Peyer's patch (tissue), 4 donors: ENCODE measurements at regions not wholly inside any gene's neighbourhood (a gene's known extent, or its start where the extent isn't known, plus 50 kb on each side); places are given as distances from the start of the nearest gene placed in this dataset.

Source experiments
- DNase-seq, 3 donors: peaks; one replicate each; pipeline ENCODE4 v3.0.0-alpha.2; 2017 to 2019
- H3K27ac ChIP-seq, 4 donors: fragments of 200-600 bp; sonication (generic); one replicate each; pipeline ENCODE4 v1.5.1; 2016 to 2019
- H3K27me3 ChIP-seq, 2 donors: fragments of 200-600 bp; sonication (generic); one replicate each; pipeline ENCODE4 v1.5.1; 2019
- H3K36me3 ChIP-seq, 3 donors: fragments of 200-600 bp; sonication (generic); one replicate each; pipeline ENCODE4 v1.5.1; 2016 to 2019
- H3K4me1 ChIP-seq, 4 donors: fragments of 200-600 bp; sonication (generic); one replicate each; pipeline ENCODE4 v1.5.1; 2016 to 2019
- H3K4me3 ChIP-seq, 4 donors: fragments of 200-600 bp; sonication (generic); 1 replicate in 3 of 4; 2 replicates in 1 of 4; pipeline ENCODE4 v1.5.1; 2016 to 2019; ENCODE audit warnings: mild to moderate bottlenecking in 1 of 4
- H3K9me3 ChIP-seq, 4 donors: fragments of 200-600 bp; sonication (generic); one replicate each; pipeline ENCODE4 v1.5.1; 2016 to 2019; ENCODE audit warnings: mild to moderate bottlenecking in 1 of 4
- POLR2A ChIP-seq, 2 donors: fragments of 450-650 bp; IDR thresholded peaks; one replicate each; pipeline ENCODE4 v1.5.1; 2017; ENCODE audit warnings: antibody characterized with exemption in 2 of 2, mild to moderate bottlenecking in 2 of 2, moderate library complexity in 2 of 2
- TF ChIP-seq, protein P1 (sequence below), 6 experiments: fragments of 450-650 bp in 4 of 6; fragments of 200-600 bp in 2 of 6; sonication (generic) in 1 of 6; IDR thresholded peaks; one replicate each; pipeline ENCODE4 v1.5.1; 2017 to 2019; ENCODE audit warnings: antibody characterized with exemption in 6 of 6, mild to moderate bottlenecking in 3 of 6, moderate library complexity in 1 of 6

- Histone ChIP-seq H3K27me3 (no peaks in the 10 kb centered on the region), H3K4me1 (no peaks in the 10 kb centered on the region), H3K9me3 (peaks cover 0 to 8% (median 0%) of the 10 kb centered on the region in 4 donors), H3K4me3 (no peak overlapping the region), H3K27ac (no peak overlapping the region), H3K36me3 (no peaks in the 10 kb centered on the region)
- no peak for TF ChIP-seq POLR2A (IDR thresholded peaks at IDR 0.05)
- TF ChIP-seq, protein P1, sequence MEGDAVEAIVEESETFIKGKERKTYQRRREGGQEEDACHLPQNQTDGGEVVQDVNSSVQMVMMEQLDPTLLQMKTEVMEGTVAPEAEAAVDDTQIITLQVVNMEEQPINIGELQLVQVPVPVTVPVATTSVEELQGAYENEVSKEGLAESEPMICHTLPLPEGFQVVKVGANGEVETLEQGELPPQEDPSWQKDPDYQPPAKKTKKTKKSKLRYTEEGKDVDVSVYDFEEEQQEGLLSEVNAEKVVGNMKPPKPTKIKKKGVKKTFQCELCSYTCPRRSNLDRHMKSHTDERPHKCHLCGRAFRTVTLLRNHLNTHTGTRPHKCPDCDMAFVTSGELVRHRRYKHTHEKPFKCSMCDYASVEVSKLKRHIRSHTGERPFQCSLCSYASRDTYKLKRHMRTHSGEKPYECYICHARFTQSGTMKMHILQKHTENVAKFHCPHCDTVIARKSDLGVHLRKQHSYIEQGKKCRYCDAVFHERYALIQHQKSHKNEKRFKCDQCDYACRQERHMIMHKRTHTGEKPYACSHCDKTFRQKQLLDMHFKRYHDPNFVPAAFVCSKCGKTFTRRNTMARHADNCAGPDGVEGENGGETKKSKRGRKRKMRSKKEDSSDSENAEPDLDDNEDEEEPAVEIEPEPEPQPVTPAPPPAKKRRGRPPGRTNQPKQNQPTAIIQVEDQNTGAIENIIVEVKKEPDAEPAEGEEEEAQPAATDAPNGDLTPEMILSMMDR (IDR thresholded peaks at IDR 0.05): no peak
- DNase-seq: no peak
Observed at GRCh38 chr1:71312545-71312944, 231.7 kb upstream of the ZRANB2 start.

- no peaks in the 10 kb centered on the region for H3K27me3 ChIP-seq
- no peaks in the 10 kb centered on the region for H3K36me3 ChIP-seq
- TF ChIP-seq POLR2A (IDR thresholded peaks at IDR 0.05): no peak
- TF ChIP-seq, protein P1 (IDR thresholded peaks at IDR 0.05): no peak
- DNase-seq: no peak
- H3K9me3 ChIP-seq: peaks cover 0 to 8% (median 0%) of the 10 kb centered on the region in 4 donors
- no peak overlapping the region for H3K27ac ChIP-seq
- H3K4me1 ChIP-seq: no peaks in the 10 kb centered on the region
- no peak overlapping the region for H3K4me3 ChIP-seq
Observed at GRCh38 chr1:71311376-71311775, 230.5 kb upstream of the ZRANB2 start.

GRCh38 chr1:71307451-71307850, 226.6 kb upstream of the ZRANB2 start:
- no peak for TF ChIP-seq POLR2A (IDR thresholded peaks at IDR 0.05)
- TF ChIP-seq, protein P1 (IDR thresholded peaks at IDR 0.05): no peak
- no peak for DNase-seq
- no peak overlapping the region for H3K27ac ChIP-seq
- H3K27me3 ChIP-seq: no peaks in the 10 kb centered on the region
- no peaks in the 10 kb centered on the region for H3K4me1 ChIP-seq
- H3K36me3 ChIP-seq: no peaks in the 10 kb centered on the region
- H3K4me3 ChIP-seq: no peak overlapping the region
- no peaks in the 10 kb centered on the region for H3K9me3 ChIP-seq

- no peaks in the 10 kb centered on the region for H3K27me3 ChIP-seq
- H3K9me3 ChIP-seq: no peaks in the 10 kb centered on the region
- H3K4me1 ChIP-seq: no peaks in the 10 kb centered on the region
- TF ChIP-seq, protein P1 (IDR thresholded peaks at IDR 0.05): no peak
- no peak for TF ChIP-seq POLR2A (IDR thresholded peaks at IDR 0.05)
- no peak overlapping the region for H3K27ac ChIP-seq
- no peak for DNase-seq
- H3K36me3 ChIP-seq: no peaks in the 10 kb centered on the region
- H3K4me3 ChIP-seq: no peak overlapping the region
Observed at GRCh38 chr1:71304125-71304524, 223.3 kb upstream of the ZRANB2 start.

GRCh38 chr1:71303617-71304041, 222.8 kb upstream of the ZRANB2 start:
- no peaks in the 10 kb centered on the region for H3K9me3 ChIP-seq
- no peaks in the 10 kb centered on the region for H3K27me3 ChIP-seq
- no peak overlapping the region for H3K27ac ChIP-seq
- H3K36me3 ChIP-seq: no peaks in the 10 kb centered on the region
- no peak for DNase-seq
- H3K4me1 ChIP-seq: no peaks in the 10 kb centered on the region
- no peak overlapping the region for H3K4me3 ChIP-seq
- TF ChIP-seq POLR2A (IDR thresholded peaks at IDR 0.05): no peak
- TF ChIP-seq, protein P1 (IDR thresholded peaks at IDR 0.05): no peak

DNA sequence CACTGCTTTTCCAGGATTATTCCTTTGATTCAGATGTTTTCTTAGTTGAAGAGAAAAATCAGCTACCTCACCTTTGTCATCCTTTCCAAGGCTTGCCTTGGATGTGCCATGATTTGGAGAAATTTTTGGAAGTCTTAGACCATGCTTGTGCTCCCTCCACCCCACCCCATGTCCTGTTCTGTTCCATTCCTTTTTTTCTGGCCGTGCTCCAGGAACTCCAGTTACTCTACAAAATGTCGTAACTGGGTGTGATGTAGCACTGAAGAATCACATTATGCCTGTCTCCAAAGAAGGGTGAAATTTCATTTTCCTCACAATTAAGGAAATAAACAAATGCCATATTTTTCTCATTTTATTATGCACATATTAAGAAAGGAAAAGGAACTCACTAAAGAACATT, 217.8 kb upstream of the ZRANB2 start:
- H3K4me1 ChIP-seq: no peaks in the 10 kb centered on the region
- no peak overlapping the region for H3K27ac ChIP-seq
- H3K36me3 ChIP-seq: no peaks in the 10 kb centered on the region
- H3K4me3 ChIP-seq: no peak overlapping the region
- no peaks in the 10 kb centered on the region for H3K9me3 ChIP-seq
- no peaks in the 10 kb centered on the region for H3K27me3 ChIP-seq
- DNase-seq: no peak
- no peak for TF ChIP-seq POLR2A (IDR thresholded peaks at IDR 0.05)
- TF ChIP-seq, protein P1 (IDR thresholded peaks at IDR 0.05): no peak
